Cardiac muscle cell (in vitro differentiated cells and primary cell): ENCODE measurements at regions not wholly inside any gene's neighbourhood (a gene's known extent, or its start where the extent isn't known, plus 50 kb on each side); places are given as distances from the start of the nearest gene placed in this dataset.

Experiments
- DNase-seq, 2 donors: peaks; one replicate each; pipeline versions ENCODE4 v3.0.0 to v3.0.0-alpha.2; 2010 to 2017; ENCODE audit warnings: low read depth in 1 of 2, low spot score in 1 of 2
- H3K27ac ChIP-seq: fragments of 200-600 bp; sonication (generic); 2 replicates; pipeline ENCODE4 v1.5.1; 2016
- H3K27me3 ChIP-seq: fragments of 200-600 bp; sonication (generic); 2 replicates; pipeline ENCODE4 v1.6.0; 2016; ENCODE audit warnings: control low read depth
- H3K36me3 ChIP-seq: fragments of 200-600 bp; sonication (generic); 2 replicates; pipeline ENCODE4 v1.5.1; 2016; ENCODE audit warnings: control low read depth
- H3K4me1 ChIP-seq: fragments of 200-600 bp; sonication (generic); 2 replicates; pipeline ENCODE4 v1.8.1; 2017; ENCODE audit warnings: low read depth, mild to moderate bottlenecking, mixed run types
- H3K4me3 ChIP-seq: fragments of 200-600 bp; sonication (generic); 2 replicates; pipeline ENCODE4 v1.5.1; 2016; ENCODE audit warnings: mild to moderate bottlenecking
- H3K9me3 ChIP-seq: fragments of 200-600 bp; sonication (generic); 2 replicates; pipeline ENCODE4 v1.5.1; 2017; ENCODE audit warnings: low read depth, mild to moderate bottlenecking, control low read depth
- CTCF ChIP-seq: IDR thresholded peaks from 2 replicates; pipeline ENCODE4 v1.5.1; 2012; ENCODE audit warnings: low read depth, mild to moderate bottlenecking, low read length

- H3K36me3 ChIP-seq = no peaks in the 10 kb centered on the region
- peak in 1 of 2 donors; percentile 92 for DNase-seq
- peaks cover 7% of the 10 kb centered on the region for H3K4me1 ChIP-seq
- no peaks in the 10 kb centered on the region for H3K27me3 ChIP-seq
- no peaks in the 10 kb centered on the region for H3K9me3 ChIP-seq
- no peak for TF ChIP-seq CTCF
- H3K4me3 ChIP-seq = no peak overlapping the region
- no peak overlapping the region for H3K27ac ChIP-seq
Measured at GRCh38 chr6:44059359-44060346, 67.6 kb downstream of the MRPL14 start.

- peak overlapping the region; percentile 4 for H3K27ac ChIP-seq
- no peaks in the 10 kb centered on the region for H3K9me3 ChIP-seq
- no peaks in the 10 kb centered on the region for H3K36me3 ChIP-seq
- no peak for TF ChIP-seq CTCF
- H3K4me1 ChIP-seq = peaks cover 16% of the 10 kb centered on the region
- peak in 1 of 2 donors; percentile 99 for DNase-seq
- no peak overlapping the region for H3K4me3 ChIP-seq
- H3K27me3 ChIP-seq = no peaks in the 10 kb centered on the region
Measured at GRCh38 chr6:44058617-44059358, 68.5 kb downstream of the MRPL14 start.

GRCh38 chr6:44057931-44058616 lies 69.2 kb downstream of the MRPL14 start:
- Histone ChIP-seq H3K36me3 (no peaks in the 10 kb centered on the region), H3K9me3 (no peaks in the 10 kb centered on the region), H3K4me1 (peaks cover 20% of the 10 kb centered on the region), H3K4me3 (no peak overlapping the region), H3K27ac (no peak overlapping the region), H3K27me3 (no peaks in the 10 kb centered on the region)
- DNase-seq = no peak
- TF ChIP-seq CTCF = no peak

GRCh38 chr6:44057238-44057930 lies 69.9 kb downstream of the MRPL14 start:
- no peak for TF ChIP-seq CTCF
- Histone ChIP-seq H3K4me1 (peaks cover 19% of the 10 kb centered on the region), H3K27me3 (no peaks in the 10 kb centered on the region), H3K27ac (no peak overlapping the region), H3K4me3 (no peak overlapping the region), H3K9me3 (no peaks in the 10 kb centered on the region), H3K36me3 (no peaks in the 10 kb centered on the region)
- peak in 1 of 2 donors; percentile 50 for DNase-seq
